WTC11 (cell line): ENCODE measurements at regions not wholly inside any gene's neighbourhood (a gene's known extent, or its start where the extent isn't known, plus 50 kb on each side); places are given as distances from the start of the nearest gene placed in this dataset.

ENCODE experiments used
- ETV6 ChIP-seq: sonication (generic); formaldehyde crosslinking; IDR thresholded peaks from 2 replicates; pipeline ENCODE4 v1.8.1; 2022; ENCODE audit warnings: mild to moderate bottlenecking, missing genetic modification reagents
- TF ChIP-seq, protein P1 (sequence below): fragments of 200-600 bp; IDR thresholded peaks from 2 replicates; pipeline ENCODE4 v1.8.0; 2022; ENCODE audit warnings: antibody characterized with exemption

DNA sequence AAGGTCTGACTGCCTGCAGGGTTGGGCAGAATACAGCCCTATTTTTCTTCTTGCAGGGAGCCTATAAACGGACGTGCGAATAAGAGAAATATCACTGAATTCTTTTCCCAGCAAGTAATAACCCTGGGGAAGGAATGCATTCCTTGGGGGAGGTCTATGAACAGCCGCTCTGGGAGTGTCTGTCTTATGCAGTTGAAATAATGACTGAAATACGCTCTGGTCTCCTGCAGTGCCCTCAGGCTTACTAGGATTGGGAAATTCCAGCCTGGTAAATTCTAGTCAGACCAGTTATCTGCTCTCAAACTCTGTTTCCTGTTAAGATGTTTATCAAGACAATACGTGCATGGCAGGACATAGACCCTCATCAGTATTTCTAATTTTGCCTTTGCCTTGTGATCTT lies 72.1 kb upstream of the FAM241A start:
- TF ChIP-seq, protein P1, sequence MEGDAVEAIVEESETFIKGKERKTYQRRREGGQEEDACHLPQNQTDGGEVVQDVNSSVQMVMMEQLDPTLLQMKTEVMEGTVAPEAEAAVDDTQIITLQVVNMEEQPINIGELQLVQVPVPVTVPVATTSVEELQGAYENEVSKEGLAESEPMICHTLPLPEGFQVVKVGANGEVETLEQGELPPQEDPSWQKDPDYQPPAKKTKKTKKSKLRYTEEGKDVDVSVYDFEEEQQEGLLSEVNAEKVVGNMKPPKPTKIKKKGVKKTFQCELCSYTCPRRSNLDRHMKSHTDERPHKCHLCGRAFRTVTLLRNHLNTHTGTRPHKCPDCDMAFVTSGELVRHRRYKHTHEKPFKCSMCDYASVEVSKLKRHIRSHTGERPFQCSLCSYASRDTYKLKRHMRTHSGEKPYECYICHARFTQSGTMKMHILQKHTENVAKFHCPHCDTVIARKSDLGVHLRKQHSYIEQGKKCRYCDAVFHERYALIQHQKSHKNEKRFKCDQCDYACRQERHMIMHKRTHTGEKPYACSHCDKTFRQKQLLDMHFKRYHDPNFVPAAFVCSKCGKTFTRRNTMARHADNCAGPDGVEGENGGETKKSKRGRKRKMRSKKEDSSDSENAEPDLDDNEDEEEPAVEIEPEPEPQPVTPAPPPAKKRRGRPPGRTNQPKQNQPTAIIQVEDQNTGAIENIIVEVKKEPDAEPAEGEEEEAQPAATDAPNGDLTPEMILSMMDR, result no peak
- TF ChIP-seq ETV6 (CRISPR knock-in tag), result no peak
